B cell (primary cell): ENCODE measurements at regions not wholly inside any gene's neighbourhood (a gene's known extent, or its start where the extent isn't known, plus 50 kb on each side); places are given as distances from the start of the nearest gene placed in this dataset.

Experiments
- ATAC-seq: fragments of 200-7000 bp; cut with Tn5 transposase; one replicate; pipeline ENCODE4 v1.10.0; 2021; ENCODE audit warnings: low read depth, mild to moderate bottlenecking, moderate number of reproducible peaks, moderate library complexity
- CTCF ChIA-PET: fragments of 350-600 bp; sonication (Branson Sonifier 250); formaldehyde crosslinking; loops from one replicate; lab custom pipeline; 2021; ENCODE audit warnings: antibody characterized with exemption, inconsistent platforms; lab: Charles Lee
- POLR2A ChIA-PET: fragments of 350-600 bp; sonication (Branson Sonifier 250); formaldehyde crosslinking; loops from one replicate; lab custom pipeline; 2021; ENCODE audit warnings: antibody characterized with exemption; lab: Charles Lee
- DNase-seq: peaks from one replicate; pipeline ENCODE4 v3.0.0; 2013
- H2AFZ ChIP-seq: 2 replicates; pipeline ENCODE4 v1.6.1; 2012; ENCODE audit warnings: mild to moderate bottlenecking, low read depth, low read length; ENCODE audit not compliant: insufficient read depth, poor library complexity, severe bottlenecking
- H3K27ac ChIP-seq, 2 donors: 1 replicate in 1 of 2; 2 replicates in 1 of 2; pipeline ENCODE4 v1.5.1; 2012 to 2013; ENCODE audit warnings: low read length in 2 of 2, mild to moderate bottlenecking in 2 of 2, moderate library complexity in 1 of 2
- H3K27me3 ChIP-seq, 4 experiments: fragments of 200-600 bp in 1 of 4; sonication (generic) in 1 of 4; replicated peaks in 1 of 4; 1 replicate in 2 of 4; 2 replicates in 2 of 4; pipeline versions ENCODE4 v1.6.1 to v1.7.0; 2013 to 2016; ENCODE audit warnings: low read length in 3 of 4, mild to moderate bottlenecking in 2 of 4, mixed read lengths in 1 of 4, moderate library complexity in 1 of 4; ENCODE audit not compliant: insufficient read depth in 4 of 4, control insufficient read depth in 3 of 4; ENCODE audit errors: control extremely low read depth in 1 of 4
- H3K36me3 ChIP-seq, 2 experiments: replicated peaks in 1 of 2; 1 replicate in 1 of 2; 2 replicates in 1 of 2; pipeline versions ENCODE4 v1.6.1 to v1.7.1; 2013; ENCODE audit warnings: low read length in 1 of 2; ENCODE audit not compliant: insufficient read depth in 2 of 2, control insufficient read depth in 1 of 2; ENCODE audit errors: control extremely low read depth in 1 of 2, extremely low read depth in 1 of 2
- H3K4me1 ChIP-seq, 2 donors: fragments of 200-600 bp in 1 of 2; sonication (generic) in 1 of 2; 1 replicate in 1 of 2; 2 replicates in 1 of 2; pipeline versions ENCODE4 v1.5.1 to v1.6.1; 2013 to 2017; ENCODE audit warnings: low read length in 2 of 2; ENCODE audit not compliant: control insufficient read depth in 2 of 2, insufficient read depth in 2 of 2
- H3K4me2 ChIP-seq: replicated peaks from 2 replicates; pipeline ENCODE3; 2012; ENCODE audit warnings: mild to moderate bottlenecking, low read depth, low read length; ENCODE audit not compliant: poor library complexity, severe bottlenecking
- H3K4me3 ChIP-seq, 5 experiments: fragments of 200-600 bp in 1 of 5; sonication (generic) in 1 of 5; 1 replicate in 3 of 5; 2 replicates in 2 of 5; pipeline versions ENCODE4 v1.5.1 to v1.7.0; 2011 to 2016; ENCODE audit warnings: low read length in 4 of 5, mild to moderate bottlenecking in 4 of 5, low read depth in 2 of 5, control low read depth in 1 of 5, moderate library complexity in 1 of 5; ENCODE audit not compliant: insufficient read depth in 1 of 5; ENCODE audit errors: control extremely low read depth in 1 of 5, extremely low read depth in 1 of 5
- H3K79me2 ChIP-seq: fragments of 200-600 bp; sonication (generic); one replicate; pipeline ENCODE4 v1.6.0; 2016; ENCODE audit warnings: low read length; ENCODE audit not compliant: control insufficient read depth, insufficient read depth
- H3K9ac ChIP-seq: fragments of 200-600 bp; sonication (generic); 2 replicates; pipeline ENCODE4 v1.6.1; 2017; ENCODE audit warnings: mild to moderate bottlenecking, low read length, moderate library complexity
- H3K9me3 ChIP-seq, 3 donors: one replicate each; pipeline versions ENCODE4 v1.6.1 to v1.7.1; 2013; ENCODE audit warnings: low read length in 2 of 3; ENCODE audit not compliant: control insufficient read depth in 2 of 3, insufficient read depth in 1 of 3; ENCODE audit errors: control extremely low read depth in 1 of 3
- H4K20me1 ChIP-seq: 2 replicates; pipeline ENCODE4 v1.6.0; 2012; ENCODE audit warnings: mild to moderate bottlenecking, low read length; ENCODE audit not compliant: insufficient read depth, control insufficient read depth, poor library complexity, severe bottlenecking
- H3K27ac Mint-ChIP-seq: one replicate; pipeline ENCODE4 v1.8.0; 2021; ENCODE audit warnings: mixed read lengths
- H3K27me3 Mint-ChIP-seq: one replicate; pipeline ENCODE4 v1.8.0; 2021; ENCODE audit warnings: mixed read lengths
- H3K4me1 Mint-ChIP-seq: one replicate; pipeline ENCODE4 v1.8.0; 2021; ENCODE audit warnings: mixed read lengths
- H3K4me3 Mint-ChIP-seq: one replicate; pipeline ENCODE4 v1.8.0; 2021; ENCODE audit warnings: mixed read lengths
- H3K9me3 Mint-ChIP-seq: one replicate; pipeline ENCODE4 v1.8.0; 2022; ENCODE audit warnings: mixed read lengths; ENCODE audit not compliant: insufficient read depth
- CTCF ChIP-seq: fragments of 200-600 bp; IDR thresholded peaks from one replicate; pipeline ENCODE4 v1.8.0; 2022; ENCODE audit warnings: antibody characterized with exemption, mild to moderate bottlenecking
- EZH2 ChIP-seq: IDR thresholded peaks from 2 replicates; pipeline ENCODE4 v1.6.1; 2012; ENCODE audit warnings: borderline replicate concordance, low read depth, mild to moderate bottlenecking, moderate library complexity, low read length; ENCODE audit not compliant: insufficient read depth, poor library complexity, severe bottlenecking
- WGBS: methylation state at CpG from one replicate; pipeline ENCODE4 v1.1.5; 2013; ENCODE audit warnings: missing lambda C conversion rate; ENCODE audit not compliant: insufficient coverage; 5-methylcytosine and 5-hydroxymethylcytosine counted together
- intact Hi-C: fragments of 100-400 bp; cut with micrococcal nuclease; formaldehyde crosslinking; loops from one replicate; pipeline ENCODE4 v1.10.0; 2022

- TF ChIP-seq EZH2 (no peak), CTCF (no peak)
- H3K9ac ChIP-seq, result no peak overlapping the region
- H3K9me3 ChIP-seq, result no peaks in the 10 kb centered on the region
- Mint-ChIP-seq H3K27me3 (peaks cover 6% of the 10 kb centered on the region), H3K4me3 (no peak overlapping the region), H3K9me3 (no peaks in the 10 kb centered on the region), H3K4me1 (no peaks in the 10 kb centered on the region), H3K27ac (no peak overlapping the region)
- no peak overlapping the region for H3K27ac ChIP-seq
- no peaks in the 10 kb centered on the region for H3K4me1 ChIP-seq
- 100% methylated on average over 1 of the region's 1 CpG for WGBS
- H3K79me2 ChIP-seq, result no peaks in the 10 kb centered on the region
- DNase-seq (no peak), ATAC-seq (no peak)
- peaks cover 0 to 2% (median 0%) of the 10 kb centered on the region in 4 experiments for H3K27me3 ChIP-seq
- H3K4me3 ChIP-seq, result no peak overlapping the region
- no peaks in the 10 kb centered on the region for H4K20me1 ChIP-seq
- POLR2A ChIA-PET, result no interaction called here
- no peak overlapping the region for H3K4me2 ChIP-seq
- no peaks in the 10 kb centered on the region for H3K36me3 ChIP-seq
- intact Hi-C loops, result no loop called here
- H2AFZ ChIP-seq, result no peak overlapping the region
- CTCF ChIA-PET, result no interaction called here
These were observed 62.4 kb upstream of the NPHP3 start for GRCh38 chr3:132784502-132785025.

- DNase-seq (no peak), ATAC-seq (no peak)
- no peaks in the 10 kb centered on the region for H3K4me1 Mint-ChIP-seq
- no peak overlapping the region for H3K9ac ChIP-seq
- H3K9me3 Mint-ChIP-seq, result no peaks in the 10 kb centered on the region
- TF ChIP-seq EZH2 (no peak), CTCF (no peak)
- H3K79me2 ChIP-seq, result no peaks in the 10 kb centered on the region
- no peak overlapping the region for H3K4me2 ChIP-seq
- intact Hi-C loops, result no loop called here
- no peak overlapping the region for H3K4me3 ChIP-seq
- no peak overlapping the region for H3K27ac Mint-ChIP-seq
- no peaks in the 10 kb centered on the region for H4K20me1 ChIP-seq
- ChIA-PET POLR2A (no interaction called here), CTCF (no interaction called here)
- H3K27ac ChIP-seq, result no peak overlapping the region
- no peak overlapping the region for H2AFZ ChIP-seq
- no peaks in the 10 kb centered on the region for H3K36me3 ChIP-seq
- no peaks in the 10 kb centered on the region for H3K4me1 ChIP-seq
- H3K27me3 ChIP-seq, result peaks cover 0 to 2% (median 0%) of the 10 kb centered on the region in 4 experiments
- H3K27me3 Mint-ChIP-seq, result peaks cover 11% of the 10 kb centered on the region
- H3K9me3 ChIP-seq, result no peaks in the 10 kb centered on the region
- no peak overlapping the region for H3K4me3 Mint-ChIP-seq
These were observed 60.9 kb upstream of the NPHP3 start for GRCh38 chr3:132783152-132783551.
